Keratinocyte (primary cell): ENCODE measurements at regions not wholly inside any gene's neighbourhood (a gene's known extent, or its start where the extent isn't known, plus 50 kb on each side); places are given as distances from the start of the nearest gene placed in this dataset.

Experiments
- EZH2 ChIP-seq: IDR thresholded peaks from one replicate; pipeline ENCODE4 v1.6.1; 2012; ENCODE audit warnings: inconsistent platforms, mild to moderate bottlenecking, low read length, moderate library complexity
- TF ChIP-seq, protein P1 (sequence below), 3 experiments: IDR thresholded peaks in 1 of 3; conservative IDR thresholded peaks in 1 of 3; optimal IDR thresholded peaks in 1 of 3; 2 replicates in 2 of 3; 3 replicates in 1 of 3; pipeline versions ENCODE3 to v1.5.1; 2011; ENCODE audit warnings: low read length in 3 of 3, mild to moderate bottlenecking in 3 of 3, moderate library complexity in 2 of 3, control low read depth in 1 of 3, inconsistent platforms in 1 of 3; ENCODE audit not compliant: insufficient read depth in 2 of 3; ENCODE audit errors: extremely low read depth in 1 of 3

DNA sequence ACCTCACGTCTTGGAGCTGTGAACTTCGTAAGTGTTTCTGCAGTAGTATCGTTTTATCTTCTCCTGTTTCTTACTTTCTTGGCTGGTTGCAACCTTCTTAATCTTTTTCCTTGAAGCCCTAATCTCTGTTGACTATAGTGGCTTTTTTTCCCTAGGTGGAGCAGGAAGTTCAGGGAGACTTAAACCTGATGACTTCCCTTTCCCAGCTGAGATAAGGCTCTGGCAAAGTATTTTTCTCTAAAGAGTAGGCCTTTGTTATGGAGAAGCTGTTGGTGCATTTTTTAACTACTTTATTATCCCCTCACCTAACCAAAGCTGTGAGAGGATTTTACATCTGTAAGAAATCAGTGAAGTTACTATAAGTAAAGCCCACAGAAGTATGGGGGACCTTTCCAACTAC is 723.1 kb upstream of the RIOK2 start:
- TF ChIP-seq, protein P1, sequence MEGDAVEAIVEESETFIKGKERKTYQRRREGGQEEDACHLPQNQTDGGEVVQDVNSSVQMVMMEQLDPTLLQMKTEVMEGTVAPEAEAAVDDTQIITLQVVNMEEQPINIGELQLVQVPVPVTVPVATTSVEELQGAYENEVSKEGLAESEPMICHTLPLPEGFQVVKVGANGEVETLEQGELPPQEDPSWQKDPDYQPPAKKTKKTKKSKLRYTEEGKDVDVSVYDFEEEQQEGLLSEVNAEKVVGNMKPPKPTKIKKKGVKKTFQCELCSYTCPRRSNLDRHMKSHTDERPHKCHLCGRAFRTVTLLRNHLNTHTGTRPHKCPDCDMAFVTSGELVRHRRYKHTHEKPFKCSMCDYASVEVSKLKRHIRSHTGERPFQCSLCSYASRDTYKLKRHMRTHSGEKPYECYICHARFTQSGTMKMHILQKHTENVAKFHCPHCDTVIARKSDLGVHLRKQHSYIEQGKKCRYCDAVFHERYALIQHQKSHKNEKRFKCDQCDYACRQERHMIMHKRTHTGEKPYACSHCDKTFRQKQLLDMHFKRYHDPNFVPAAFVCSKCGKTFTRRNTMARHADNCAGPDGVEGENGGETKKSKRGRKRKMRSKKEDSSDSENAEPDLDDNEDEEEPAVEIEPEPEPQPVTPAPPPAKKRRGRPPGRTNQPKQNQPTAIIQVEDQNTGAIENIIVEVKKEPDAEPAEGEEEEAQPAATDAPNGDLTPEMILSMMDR (optimal IDR thresholded peaks at IDR 0.05 in 1 of 3, IDR thresholded peaks at IDR 0.05 in 1 of 3, conservative IDR thresholded peaks at IDR 0.05 in 1 of 3; ENCODE audit: extremely low read depth in 1 of 3, insufficient read depth in 2 of 3, low read length in 3 of 3) = no peak
- TF ChIP-seq EZH2 = no peak
